ENCODE measurements at regions not wholly inside any gene's neighbourhood (a gene's known extent, or its start where the extent isn't known, plus 50 kb on each side); places are given as distances from the start of the nearest gene placed in this dataset.

DNA sequence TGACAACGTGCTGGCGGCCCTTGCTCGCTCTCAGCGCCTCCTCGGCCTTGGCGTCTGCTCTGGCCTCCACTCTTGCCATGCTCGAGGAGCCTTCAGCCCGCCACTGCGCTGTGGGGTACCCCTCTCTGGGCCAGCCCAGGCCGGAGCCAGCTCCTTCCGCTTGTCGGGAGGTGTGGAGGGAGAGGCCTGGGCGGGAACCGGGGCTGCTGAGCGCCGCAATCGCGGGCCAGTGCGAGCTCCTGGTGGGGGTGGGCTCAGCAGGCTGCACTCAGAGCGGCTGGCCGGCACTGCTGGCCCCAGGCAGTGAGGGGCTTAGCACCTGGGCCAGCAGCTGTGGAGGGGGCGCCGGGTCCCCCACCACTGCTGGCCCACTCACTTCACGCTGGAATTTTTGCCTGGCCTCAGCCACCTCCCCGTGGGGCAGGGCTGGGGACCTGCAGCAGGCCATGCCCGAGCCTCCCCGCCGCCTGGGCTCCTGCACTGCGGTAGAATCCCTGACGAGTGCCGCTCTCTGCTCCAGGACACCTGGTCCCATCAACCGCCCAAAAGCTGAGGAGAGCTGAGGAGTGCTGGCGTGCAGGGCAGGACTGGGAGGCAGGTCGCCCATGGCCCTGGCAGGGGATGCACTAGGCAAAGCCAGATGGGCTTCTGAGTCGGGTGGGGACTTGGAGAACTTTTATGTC is 372.2 kb upstream of the NRG3 start:
- TF ChIP-seq CTCF (IDR thresholded peaks at IDR 0.05) (no peak), POLR2A (IDR thresholded peaks at IDR 0.05) (no peak)

Data from uterus (tissue), 2 donors.